Glutamatergic neuron (in vitro differentiated cells): ENCODE measurements at regions not wholly inside any gene's neighbourhood (a gene's known extent, or its start where the extent isn't known, plus 50 kb on each side); places are given as distances from the start of the nearest gene placed in this dataset.

Experiments
- DNase-seq: peaks from one replicate; pipeline ENCODE4 v3.0.0; 2022
- H3K27ac Mint-ChIP-seq: one replicate; pipeline ENCODE4 v1.8.0; 2020; ENCODE audit warnings: mild to moderate bottlenecking, mixed read lengths, inconsistent platforms; ENCODE audit not compliant: unreplicated experiment
- H3K27me3 Mint-ChIP-seq: one replicate; pipeline ENCODE4 v1.8.0; 2020; ENCODE audit warnings: mild to moderate bottlenecking, moderate library complexity, mixed read lengths, inconsistent platforms; ENCODE audit not compliant: unreplicated experiment
- H3K36me3 Mint-ChIP-seq: one replicate; pipeline ENCODE4 v1.8.0; 2020; ENCODE audit warnings: mild to moderate bottlenecking, mixed read lengths, inconsistent platforms; ENCODE audit not compliant: unreplicated experiment
- H3K4me1 Mint-ChIP-seq: one replicate; pipeline ENCODE4 v1.8.0; 2020; ENCODE audit warnings: mild to moderate bottlenecking, low read depth, mixed read lengths, inconsistent platforms; ENCODE audit not compliant: unreplicated experiment
- H3K4me3 Mint-ChIP-seq: one replicate; pipeline ENCODE4 v1.8.0; 2020; ENCODE audit warnings: mild to moderate bottlenecking, mixed read lengths, inconsistent platforms; ENCODE audit not compliant: unreplicated experiment
- H3K9me3 Mint-ChIP-seq: one replicate; pipeline ENCODE4 v1.8.0; 2020; ENCODE audit warnings: mild to moderate bottlenecking, moderate library complexity, mixed read lengths, inconsistent platforms; ENCODE audit not compliant: unreplicated experiment
- CTCF ChIP-seq: fragments of 200-600 bp; sonication (generic); IDR thresholded peaks from one replicate; pipeline ENCODE4 v1.5.0; 2021; ENCODE audit not compliant: partially characterized antibody, unreplicated experiment

GRCh38 chr9:126125577-126125976, 201.1 kb upstream of the MVB12B start:
- Mint-ChIP-seq H3K9me3 (peaks cover 1% of the 10 kb centered on the region), H3K27me3 (no peaks in the 10 kb centered on the region), H3K4me3 (no peak overlapping the region), H3K36me3 (peaks cover 5% of the 10 kb centered on the region), H3K4me1 (peaks cover 2% of the 10 kb centered on the region), H3K27ac (no peak overlapping the region)
- no peak for TF ChIP-seq CTCF
- no peak for DNase-seq

- H3K4me3 Mint-ChIP-seq, result no peak overlapping the region
- peaks cover 5% of the 10 kb centered on the region for H3K36me3 Mint-ChIP-seq
- H3K9me3 Mint-ChIP-seq, result peaks cover 1% of the 10 kb centered on the region
- H3K4me1 Mint-ChIP-seq, result peaks cover 2% of the 10 kb centered on the region
- no peak for TF ChIP-seq CTCF
- no peak overlapping the region for H3K27ac Mint-ChIP-seq
- no peaks in the 10 kb centered on the region for H3K27me3 Mint-ChIP-seq
- DNase-seq, result peak; percentile 58
Measured at GRCh38 chr9:126125992-126126409, 200.6 kb upstream of the MVB12B start.

GRCh38 chr9:126126807-126127206, 199.8 kb upstream of the MVB12B start:
- H3K4me1 Mint-ChIP-seq, result peaks cover 2% of the 10 kb centered on the region
- H3K4me3 Mint-ChIP-seq, result no peak overlapping the region
- peaks cover 5% of the 10 kb centered on the region for H3K36me3 Mint-ChIP-seq
- peaks cover 1% of the 10 kb centered on the region for H3K9me3 Mint-ChIP-seq
- no peak for TF ChIP-seq CTCF
- H3K27me3 Mint-ChIP-seq, result no peaks in the 10 kb centered on the region
- no peak for DNase-seq
- no peak overlapping the region for H3K27ac Mint-ChIP-seq

- Mint-ChIP-seq H3K27me3 (no peaks in the 10 kb centered on the region), H3K4me1 (peaks cover 2% of the 10 kb centered on the region), H3K4me3 (no peak overlapping the region), H3K36me3 (peaks cover 5% of the 10 kb centered on the region), H3K27ac (no peak overlapping the region), H3K9me3 (peaks cover 1% of the 10 kb centered on the region)
- no peak for DNase-seq
- TF ChIP-seq CTCF, result no peak
Measured at GRCh38 chr9:126127591-126127990, 199.0 kb upstream of the MVB12B start.

GRCh38 chr9:126128494-126129142, 198.0 kb upstream of the MVB12B start:
- H3K27ac Mint-ChIP-seq, result no peak overlapping the region
- DNase-seq, result no peak
- H3K4me1 Mint-ChIP-seq, result peaks cover 2% of the 10 kb centered on the region
- peaks cover 1% of the 10 kb centered on the region for H3K9me3 Mint-ChIP-seq
- H3K36me3 Mint-ChIP-seq, result peaks cover 5% of the 10 kb centered on the region
- H3K4me3 Mint-ChIP-seq, result no peak overlapping the region
- no peaks in the 10 kb centered on the region for H3K27me3 Mint-ChIP-seq
- no peak for TF ChIP-seq CTCF
